ENCODE measurements at regions not wholly inside any gene's neighbourhood (a gene's known extent, or its start where the extent isn't known, plus 50 kb on each side); places are given as distances from the start of the nearest gene placed in this dataset.

GRCh38 chr9:78927099-78927940 is 630.4 kb downstream of the PSAT1 start:
- no peak for TF ChIP-seq CTCF (IDR thresholded peaks at IDR 0.05)
- TF ChIP-seq EZH2phosphoT487 (IDR thresholded peaks at IDR 0.05), result no peak
- TF ChIP-seq EZH2 (IDR thresholded peaks at IDR 0.05), result no peak

GRCh38 chr9:78928625-78929405 is 631.9 kb downstream of the PSAT1 start:
- no peaks in the 10 kb centered on the region for H3K9me3 ChIP-seq (ENCODE audit: low read depth)
- no peaks in the 10 kb centered on the region for H4K20me1 ChIP-seq (ENCODE audit: low read depth)
- TF ChIP-seq EZH2phosphoT487 (IDR thresholded peaks at IDR 0.05), result no peak
- TF ChIP-seq EZH2 (IDR thresholded peaks at IDR 0.05), result no peak
- TF ChIP-seq CTCF (IDR thresholded peaks at IDR 0.05), result no peak
- no peaks in the 10 kb centered on the region for H3K79me2 ChIP-seq (ENCODE audit: low read depth)
- Mint-ChIP-seq H3K36me3 (no peaks in the 10 kb centered on the region), H3K4me1 (no peaks in the 10 kb centered on the region), H3K27me3 (ENCODE audit: insufficient read depth, low read depth) (no peaks in the 10 kb centered on the region), H3K27ac (no peak overlapping the region), H3K4me3 (no peak overlapping the region), H3K9me3 (peaks cover 3% of the 10 kb centered on the region)
- H2AFZ ChIP-seq (replicated peaks), result no peak overlapping the region
- no peak overlapping the region for H3K4me3 ChIP-seq
- H3F3A ChIP-seq (ENCODE audit: low read depth), result no peaks in the 10 kb centered on the region
- no peaks in the 10 kb centered on the region for H3K27me3 ChIP-seq
- no peak overlapping the region for H3K27ac ChIP-seq
- DNase-seq (ENCODE audit: low spot score), result no peak
- no peaks in the 10 kb centered on the region for H3K4me1 ChIP-seq
- H3K9ac ChIP-seq, result no peak overlapping the region
- no peak overlapping the region for H3K4me2 ChIP-seq
- H3K36me3 ChIP-seq, result no peaks in the 10 kb centered on the region

More at GRCh38 chr9:78927099-78927940, 630.4 kb downstream of the PSAT1 start:
- Histone ChIP-seq H4K20me1 (ENCODE audit: low read depth) (no peaks in the 10 kb centered on the region), H3K4me1 (no peaks in the 10 kb centered on the region), H3F3A (ENCODE audit: low read depth) (no peaks in the 10 kb centered on the region), H3K27me3 (no peaks in the 10 kb centered on the region), H3K27ac (no peak overlapping the region), H3K9ac (no peak overlapping the region), H3K9me3 (ENCODE audit: low read depth) (no peaks in the 10 kb centered on the region), H3K79me2 (ENCODE audit: low read depth) (no peaks in the 10 kb centered on the region), H2AFZ (replicated peaks) (no peak overlapping the region), H3K4me2 (no peak overlapping the region), H3K36me3 (no peaks in the 10 kb centered on the region), H3K4me3 (no peak overlapping the region)
- no peaks in the 10 kb centered on the region for H3K36me3 Mint-ChIP-seq
- H3K4me3 Mint-ChIP-seq, result no peak overlapping the region
- peaks cover 3% of the 10 kb centered on the region for H3K9me3 Mint-ChIP-seq
- H3K27me3 Mint-ChIP-seq (ENCODE audit: insufficient read depth, low read depth), result no peaks in the 10 kb centered on the region
- H3K4me1 Mint-ChIP-seq, result no peaks in the 10 kb centered on the region
- DNase-seq (ENCODE audit: low spot score), result no peak
- H3K27ac Mint-ChIP-seq, result no peak overlapping the region

- H3K36me3 Mint-ChIP-seq, result no peaks in the 10 kb centered on the region
- no peak for TF ChIP-seq EZH2 (IDR thresholded peaks at IDR 0.05)
- TF ChIP-seq EZH2phosphoT487 (IDR thresholded peaks at IDR 0.05), result no peak
- no peak for TF ChIP-seq CTCF (IDR thresholded peaks at IDR 0.05)
These were observed 633.4 kb downstream of the PSAT1 start for GRCh38 chr9:78930281-78930680.

More at GRCh38 chr9:78930281-78930680, 633.4 kb downstream of the PSAT1 start:
- no peak overlapping the region for H3K27ac Mint-ChIP-seq
- DNase-seq (ENCODE audit: low spot score), result no peak
- no peak overlapping the region for H3K4me3 ChIP-seq
- no peak overlapping the region for H3K9ac ChIP-seq
- H3K27ac ChIP-seq, result no peak overlapping the region
- no peaks in the 10 kb centered on the region for H3K27me3 ChIP-seq
- no peaks in the 10 kb centered on the region for H3K4me1 Mint-ChIP-seq
- no peak overlapping the region for H2AFZ ChIP-seq (replicated peaks)
- no peaks in the 10 kb centered on the region for H3F3A ChIP-seq (ENCODE audit: low read depth)
- no peaks in the 10 kb centered on the region for H4K20me1 ChIP-seq (ENCODE audit: low read depth)
- H3K27me3 Mint-ChIP-seq (ENCODE audit: insufficient read depth, low read depth), result no peaks in the 10 kb centered on the region
- peaks cover 3% of the 10 kb centered on the region for H3K9me3 Mint-ChIP-seq
- H3K4me1 ChIP-seq, result no peaks in the 10 kb centered on the region
- no peak overlapping the region for H3K4me2 ChIP-seq
- H3K36me3 ChIP-seq, result no peaks in the 10 kb centered on the region
- H3K9me3 ChIP-seq (ENCODE audit: low read depth), result no peaks in the 10 kb centered on the region
- H3K79me2 ChIP-seq (ENCODE audit: low read depth), result no peaks in the 10 kb centered on the region
- H3K4me3 Mint-ChIP-seq, result no peak overlapping the region
